ENCODE measurements at regions not wholly inside any gene's neighbourhood (a gene's known extent, or its start where the extent isn't known, plus 50 kb on each side); places are given as distances from the start of the nearest gene placed in this dataset.

GRCh38 chr18:78126536-78126935, 853.1 kb upstream of the SALL3 start:
- no peak for DNase-seq

GRCh38 chr18:78127041-78127440, 852.6 kb upstream of the SALL3 start:
- no peak for DNase-seq

- no peak for DNase-seq
Observed at GRCh38 chr18:78128004-78128403, 851.6 kb upstream of the SALL3 start.

- DNase-seq: no peak
Observed at GRCh38 chr18:78129260-78129659, 850.4 kb upstream of the SALL3 start.

- no peak for DNase-seq
Observed at GRCh38 chr18:78130232-78131195, 849.1 kb upstream of the SALL3 start.

- DNase-seq: no peak
Observed at GRCh38 chr18:78133729-78134128, 845.9 kb upstream of the SALL3 start.

- no peak for DNase-seq
Observed at GRCh38 chr18:78136986-78137385, 842.6 kb upstream of the SALL3 start.

GRCh38 chr18:78138983-78139496, 840.6 kb upstream of the SALL3 start:
- peak; percentile 97 for DNase-seq

- DNase-seq: no peak
Observed at GRCh38 chr18:78140294-78140693, 839.3 kb upstream of the SALL3 start.

GRCh38 chr18:78144669-78145068, 834.9 kb upstream of the SALL3 start:
- DNase-seq: no peak

- DNase-seq: no peak
Observed at GRCh38 chr18:78145096-78145495, 834.5 kb upstream of the SALL3 start.

GRCh38 chr18:78146136-78147085, 833.2 kb upstream of the SALL3 start:
- DNase-seq: no peak

- DNase-seq: no peak
Observed at GRCh38 chr18:78150590-78150989, 829.0 kb upstream of the SALL3 start.

GRCh38 chr18:78151234-78151633, 828.4 kb upstream of the SALL3 start:
- DNase-seq: no peak

GRCh38 chr18:78151948-78152725, 827.5 kb upstream of the SALL3 start:
- DNase-seq: no peak

- no peak for DNase-seq
Observed at GRCh38 chr18:78153362-78153761, 826.3 kb upstream of the SALL3 start.

GRCh38 chr18:78154444-78154843, 825.2 kb upstream of the SALL3 start:
- DNase-seq: no peak

GRCh38 chr18:78154853-78155252, 824.8 kb upstream of the SALL3 start:
- DNase-seq: no peak

GRCh38 chr18:78156466-78156865, 823.2 kb upstream of the SALL3 start:
- no peak for DNase-seq

GRCh38 chr18:78158943-78159342, 820.7 kb upstream of the SALL3 start:
- no peak for DNase-seq

GRCh38 chr18:78159397-78159796, 820.2 kb upstream of the SALL3 start:
- no peak for DNase-seq

GRCh38 chr18:78160961-78161656, 818.5 kb upstream of the SALL3 start:
- DNase-seq: peak; percentile 59
